GM20431 (cell line): ENCODE measurements at regions not wholly inside any gene's neighbourhood (a gene's known extent, or its start where the extent isn't known, plus 50 kb on each side); places are given as distances from the start of the nearest gene placed in this dataset.

Source experiments
- in situ Hi-C: fragments of 300-500 bp; cut with MseI, MboI; formaldehyde crosslinking; loops from one replicate; pipeline ENCODE4 v1.15.0; 2020; ENCODE audit warnings: low sequenced_read_pairs; ENCODE audit not compliant: unreplicated experiment

DNA sequence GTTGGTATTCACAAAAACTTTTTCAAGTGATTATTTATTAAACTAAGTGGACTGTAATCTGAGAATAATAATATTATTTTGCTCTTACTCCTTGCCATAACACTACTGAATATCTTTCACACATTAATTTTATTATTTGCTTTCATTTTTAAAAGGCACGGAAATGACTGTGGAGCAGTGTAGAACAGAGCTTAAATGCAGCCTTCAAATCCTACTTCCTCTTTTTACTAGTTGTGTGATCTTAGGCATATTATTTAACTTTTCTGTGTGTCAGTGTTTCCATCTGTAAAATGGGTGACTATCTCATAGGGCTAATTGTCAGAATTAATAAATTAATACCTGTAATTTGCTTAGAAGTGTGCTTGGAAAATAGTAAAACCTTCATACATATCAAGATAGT is 55.5 kb upstream of the SLC8A1 start:
- in situ Hi-C loops: no loop called here

DNA sequence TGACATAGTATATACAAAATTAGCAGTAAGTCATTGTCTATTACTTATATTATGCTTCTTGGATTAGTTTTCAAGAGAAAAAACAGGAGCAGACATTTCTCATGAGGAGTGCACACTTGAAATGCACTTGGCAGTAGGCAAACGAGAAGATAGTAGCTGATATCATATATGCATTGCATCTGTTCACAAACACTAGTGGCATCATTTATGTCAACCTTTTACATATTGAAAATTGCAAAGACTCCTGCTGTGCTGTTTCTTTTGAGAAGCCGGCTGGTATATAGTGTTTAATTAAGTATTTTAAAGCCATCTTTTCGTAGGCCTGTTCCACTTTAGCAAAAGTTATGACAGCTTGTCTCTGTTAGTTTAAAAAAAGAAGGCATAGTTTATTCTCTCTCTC is 58.4 kb upstream of the SLC8A1 start:
- in situ Hi-C loops: no loop called here

DNA sequence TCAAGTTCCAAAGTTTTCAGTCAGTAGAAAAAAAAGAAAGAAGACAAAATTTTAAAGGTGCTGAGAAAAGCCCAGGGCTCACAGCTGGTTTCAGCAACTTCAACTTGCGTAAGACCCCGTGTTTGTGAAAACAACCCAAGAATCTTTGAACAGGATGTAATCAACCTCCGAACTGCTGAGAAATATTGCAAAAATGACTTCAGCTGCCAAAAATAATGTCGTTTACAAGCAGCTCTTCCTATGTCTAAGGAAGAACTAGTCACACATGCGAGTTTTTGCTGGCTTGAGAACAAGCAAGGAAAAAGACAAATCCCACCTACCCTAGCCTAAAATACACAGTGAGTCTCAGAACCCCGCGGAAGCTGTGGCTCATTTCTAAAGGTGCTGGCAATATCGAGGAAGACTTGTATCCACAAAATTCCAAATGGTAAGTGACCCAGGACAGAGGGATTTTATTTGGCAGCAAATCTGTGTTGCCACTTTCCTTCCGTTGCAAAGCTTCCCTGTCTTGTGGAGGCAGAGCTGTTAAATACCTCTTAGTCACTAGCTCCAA is 59.8 kb upstream of the SLC8A1 start:
- in situ Hi-C loops: no loop called here

DNA sequence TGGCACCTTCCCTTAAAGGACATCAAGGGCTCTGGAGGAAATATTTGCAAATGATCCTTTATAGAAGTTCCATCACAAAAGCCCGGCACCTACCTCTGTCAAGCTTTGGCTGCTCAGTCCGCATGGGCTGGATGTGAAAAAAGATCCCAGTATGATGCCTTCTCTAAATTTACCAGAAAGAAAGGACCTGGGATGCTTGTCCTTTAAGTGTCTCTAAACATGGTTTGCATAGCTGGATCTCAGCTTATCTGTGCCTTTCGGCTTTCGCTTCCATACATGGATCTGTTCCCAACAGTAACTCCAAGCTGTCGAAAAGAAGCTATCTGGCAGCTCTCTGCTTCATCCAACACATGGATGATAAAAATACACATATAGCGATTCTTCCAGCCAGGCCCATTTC is 60.4 kb upstream of the SLC8A1 start:
- in situ Hi-C loops: no loop called here

DNA sequence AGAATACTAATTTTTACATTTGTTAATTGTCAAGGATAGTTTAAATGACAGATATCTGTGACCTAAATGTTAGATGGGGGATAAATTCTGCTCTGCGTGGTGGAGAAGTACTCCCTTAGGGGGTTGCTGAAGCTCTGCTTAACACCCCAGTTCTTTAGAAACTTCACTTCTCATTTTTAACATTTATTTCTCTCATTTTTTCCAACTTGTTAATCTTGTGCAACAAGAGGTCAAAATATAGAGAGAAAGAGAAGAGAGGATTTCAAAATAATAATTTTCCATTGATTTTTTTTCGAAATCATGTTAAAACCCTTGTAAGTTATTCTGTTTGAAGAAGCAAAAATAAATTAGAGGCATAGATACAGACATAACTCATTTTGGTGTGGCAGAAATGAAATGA is 61.3 kb upstream of the SLC8A1 start:
- in situ Hi-C loops: no loop called here

DNA sequence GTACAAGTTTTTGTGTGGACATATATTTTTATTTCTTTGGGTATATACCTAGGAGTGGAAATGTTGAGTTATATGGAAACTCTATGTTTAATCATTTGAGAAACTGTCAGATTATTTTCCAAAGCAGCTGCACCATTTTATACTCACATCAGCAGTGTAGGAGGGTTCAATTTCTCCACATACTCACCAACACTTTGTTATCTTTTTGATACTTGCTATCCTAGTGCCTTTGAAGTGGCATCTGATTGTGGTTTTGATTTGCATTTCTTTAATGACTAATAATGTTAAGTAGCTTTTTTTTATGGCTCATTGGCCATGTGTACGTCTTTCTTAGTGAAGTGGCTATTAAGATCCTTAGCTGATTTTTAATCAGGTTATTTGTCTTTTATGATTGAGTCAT is 64.7 kb upstream of the SLC8A1 start:
- in situ Hi-C loops: no loop called here

DNA sequence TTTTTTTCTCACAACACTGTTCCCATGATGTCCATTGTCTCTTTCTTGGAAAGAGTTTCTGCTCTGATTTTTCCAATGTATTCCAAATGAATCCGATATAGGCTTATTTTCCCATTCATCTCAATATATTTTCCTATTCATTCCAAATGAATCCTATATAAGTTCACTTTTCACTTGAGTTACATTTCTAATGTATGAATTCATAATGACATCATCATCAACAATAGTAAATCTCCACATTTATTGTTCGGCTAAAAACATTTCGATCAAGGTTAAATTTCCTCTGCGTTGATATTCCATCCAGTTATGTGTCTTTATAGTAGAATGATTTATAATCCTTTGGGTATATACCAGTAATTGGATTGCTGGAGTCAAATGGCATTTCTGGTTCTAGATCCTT is 76.7 kb upstream of the SLC8A1 start:
- in situ Hi-C loops: no loop called here

DNA sequence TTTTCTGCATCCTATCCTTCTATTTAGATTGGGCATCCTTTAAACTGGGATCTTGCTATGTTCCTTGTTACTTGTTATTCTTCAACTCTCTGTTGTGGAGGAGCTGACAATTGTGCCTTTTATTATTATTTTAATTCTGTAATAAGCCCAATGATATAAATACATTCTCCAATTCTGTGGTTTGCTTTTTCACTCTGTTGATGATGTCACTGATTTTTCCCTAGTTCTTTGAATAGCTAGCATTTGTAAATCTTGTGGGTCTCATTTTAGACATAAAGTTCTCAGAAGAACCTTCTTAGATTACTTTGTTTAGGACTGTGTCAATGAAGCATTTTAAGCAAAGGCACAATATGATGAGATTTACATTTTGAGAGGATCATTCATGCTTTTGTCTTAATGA is 79.5 kb upstream of the SLC8A1 start:
- in situ Hi-C loops: no loop called here

DNA sequence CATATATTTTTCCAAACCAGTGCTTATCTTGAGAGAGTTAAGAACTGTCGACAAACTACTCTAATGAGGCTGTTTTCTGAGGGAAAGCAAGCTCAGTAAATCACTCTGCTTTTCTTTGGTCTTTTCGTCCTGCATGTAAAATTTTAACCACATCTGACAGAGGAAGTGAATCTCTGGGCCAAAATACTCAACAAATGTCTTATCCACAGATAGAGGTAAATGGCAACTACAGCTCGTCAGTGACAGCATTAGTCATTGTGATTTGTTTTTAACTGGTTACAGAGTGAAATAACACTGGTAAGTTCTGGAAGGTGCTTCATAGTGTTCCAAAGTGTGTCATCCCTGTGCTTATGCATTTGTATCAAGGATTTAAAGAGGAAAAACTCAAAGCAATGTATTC is 82.6 kb upstream of the SLC8A1 start:
- in situ Hi-C loops: no loop called here

DNA sequence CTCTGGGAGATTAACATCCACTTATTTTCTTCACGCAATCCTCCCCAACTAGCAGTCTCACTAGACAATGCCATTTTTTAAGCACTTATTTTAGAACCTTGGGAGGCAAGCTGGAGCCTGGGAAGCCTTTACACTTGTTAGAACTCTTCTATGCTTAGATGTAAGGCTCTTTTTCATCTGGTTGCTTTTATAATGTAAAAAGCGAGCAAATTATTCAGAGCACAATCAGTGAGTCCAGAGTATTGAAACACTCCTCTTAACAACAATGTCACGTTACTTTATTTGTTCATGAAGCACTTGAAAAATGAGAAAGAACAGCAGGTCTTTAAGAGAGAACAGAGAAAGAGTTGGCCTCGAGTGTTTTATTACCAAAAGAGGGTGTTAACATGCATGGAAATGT is 84.1 kb upstream of the SLC8A1 start:
- in situ Hi-C loops: no loop called here

DNA sequence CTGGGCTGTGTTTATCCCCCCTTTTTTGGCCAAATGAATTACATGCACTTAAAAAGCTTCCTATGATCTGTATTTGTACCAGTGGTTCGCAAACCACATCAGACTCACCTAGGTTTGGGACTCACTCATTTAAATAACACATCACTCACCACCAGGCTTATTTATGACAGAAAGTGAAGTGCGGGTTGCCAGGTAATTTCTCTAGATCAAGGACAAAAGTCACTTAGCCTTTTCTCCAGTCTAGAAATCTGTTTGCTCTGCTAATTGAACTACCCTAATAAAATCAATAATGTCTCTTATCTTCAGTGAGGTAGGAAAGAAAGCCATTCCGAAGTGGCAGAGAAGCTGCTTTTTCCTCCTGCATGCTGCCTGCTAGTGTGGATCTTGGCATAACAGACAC is 88.1 kb upstream of the SLC8A1 start:
- in situ Hi-C loops: no loop called here

DNA sequence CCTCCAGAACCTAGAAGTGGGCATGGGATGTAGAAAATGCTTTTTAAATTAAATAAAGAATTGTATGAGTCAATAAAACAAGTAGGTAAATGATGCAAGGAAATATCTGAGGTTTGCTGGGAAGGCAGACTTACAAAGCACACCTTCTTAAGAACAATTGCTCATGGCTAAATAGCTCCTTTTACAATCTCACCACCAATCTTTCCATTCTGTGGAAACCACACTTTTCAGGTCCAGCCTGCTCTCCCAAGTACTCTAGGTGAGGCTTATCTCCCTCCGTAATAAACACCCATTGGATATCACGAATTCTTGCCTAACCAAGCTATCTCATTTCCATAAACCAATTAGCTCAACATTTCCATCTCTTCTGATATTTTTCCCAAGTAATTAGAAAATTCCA is 91.5 kb upstream of the SLC8A1 start:
- in situ Hi-C loops: no loop called here

DNA sequence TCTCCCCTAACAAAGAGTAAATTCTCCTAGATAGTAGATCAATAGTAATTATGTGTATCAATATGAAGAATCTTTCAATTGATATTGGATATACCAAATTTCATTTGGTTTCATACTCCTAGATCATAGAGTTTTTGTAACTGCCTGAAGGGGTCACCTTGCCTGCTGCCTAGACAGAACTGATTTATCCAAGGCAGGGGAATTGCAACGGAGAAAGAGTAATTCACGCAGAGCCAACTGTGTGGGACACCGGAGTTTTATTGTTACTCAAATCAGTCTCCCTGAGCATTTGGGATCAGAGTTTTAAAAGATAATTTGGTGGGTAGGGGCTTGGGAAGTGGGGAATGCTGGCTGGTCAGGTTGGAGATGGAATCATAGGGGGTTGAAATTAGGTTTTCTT is 92.2 kb upstream of the SLC8A1 start:
- in situ Hi-C loops: no loop called here

DNA sequence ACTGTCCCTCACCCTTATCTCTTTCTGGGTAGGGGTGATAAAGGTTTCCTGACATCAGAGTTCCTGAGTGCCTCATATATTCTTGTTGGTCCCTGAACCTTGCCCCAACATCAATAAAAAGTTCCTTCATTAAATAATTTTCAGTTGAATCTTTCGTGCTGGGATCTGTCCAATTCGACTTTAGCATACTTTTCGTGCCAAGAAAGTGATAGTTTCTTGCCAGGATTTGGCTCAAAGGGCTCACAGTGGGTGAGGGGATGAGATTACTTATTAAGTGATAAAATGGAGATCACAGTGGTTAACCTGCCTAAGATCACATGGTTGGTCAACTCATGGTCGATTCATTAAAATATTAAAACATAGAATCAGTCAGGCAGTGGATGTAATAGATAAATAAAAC is 93.8 kb upstream of the SLC8A1 start:
- in situ Hi-C loops: no loop called here

DNA sequence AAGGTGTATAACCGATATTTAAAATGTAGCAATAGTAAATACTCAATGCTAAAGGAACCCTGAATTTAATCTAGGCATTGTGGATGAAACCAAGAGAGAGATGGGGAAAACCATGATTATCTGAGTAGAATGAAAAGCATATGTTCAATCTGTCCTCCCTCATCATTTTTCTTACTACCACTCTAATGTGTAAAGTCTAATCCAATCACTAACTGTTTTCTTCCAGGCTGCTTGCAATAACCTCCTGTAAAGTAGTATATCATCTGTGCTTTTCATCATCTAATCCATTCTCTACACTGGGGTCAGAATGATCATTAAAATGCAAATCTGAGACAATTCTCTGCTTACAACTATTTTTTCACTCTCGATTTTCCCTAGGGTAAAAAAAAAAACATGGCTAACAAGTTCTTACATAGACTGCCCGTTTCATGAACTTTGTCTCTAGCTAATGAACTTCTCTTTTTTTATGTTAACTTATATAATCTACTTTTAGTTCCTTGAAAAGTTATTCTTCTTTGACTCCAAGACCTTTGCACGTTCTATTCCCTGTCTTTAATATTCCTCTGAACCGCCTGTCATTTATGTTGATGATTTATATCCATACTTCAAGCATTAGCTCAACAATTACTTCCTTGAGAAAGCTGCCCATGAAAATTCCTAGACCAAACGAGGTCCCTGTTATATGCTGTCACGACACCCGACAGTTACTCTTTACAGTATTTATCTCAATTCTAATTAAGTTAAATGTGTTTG is 94.7 kb upstream of the SLC8A1 start:
- in situ Hi-C loops: no loop called here

DNA sequence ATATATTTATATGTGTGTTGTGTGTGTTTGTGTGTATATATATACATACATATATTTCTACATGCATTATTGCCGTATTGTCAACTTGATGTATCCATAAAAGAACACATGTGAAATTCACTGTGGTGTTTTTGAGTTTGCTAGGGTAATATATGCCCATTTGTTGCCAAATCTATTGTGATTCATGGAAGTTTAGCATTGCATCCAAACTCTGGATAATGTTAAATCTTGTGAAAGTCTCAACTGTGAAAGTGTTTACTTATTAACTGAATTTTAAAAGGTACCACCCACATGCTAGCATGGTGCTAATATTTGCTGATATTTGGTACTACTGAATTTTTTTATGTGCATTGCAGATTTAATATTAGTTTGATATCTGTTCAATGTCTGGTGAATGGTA is 96.6 kb upstream of the SLC8A1 start:
- in situ Hi-C loops: no loop called here

DNA sequence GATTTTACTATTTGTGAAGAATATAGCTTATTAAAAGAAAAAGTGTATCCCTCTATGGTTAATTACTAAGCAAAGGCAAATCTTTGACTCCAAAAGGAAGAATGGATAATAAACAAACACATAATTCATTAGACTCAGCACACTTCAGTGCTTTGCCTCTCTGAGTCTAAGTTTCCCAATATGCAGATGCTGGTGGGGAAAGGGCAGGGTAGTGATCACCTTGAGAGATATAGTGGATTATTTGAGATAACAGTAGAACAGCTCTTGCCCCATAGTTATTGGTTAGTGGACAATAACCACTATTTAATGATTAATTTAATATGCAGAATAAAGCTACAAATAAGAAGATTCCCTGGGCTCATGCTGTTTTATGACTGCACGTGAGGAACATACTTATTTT is 98.2 kb upstream of the SLC8A1 start:
- in situ Hi-C loops: loop anchor here (25.0 kb wide), 1 partner anchor 638 kb away; no protein-coding TSS in a partner anchor

DNA sequence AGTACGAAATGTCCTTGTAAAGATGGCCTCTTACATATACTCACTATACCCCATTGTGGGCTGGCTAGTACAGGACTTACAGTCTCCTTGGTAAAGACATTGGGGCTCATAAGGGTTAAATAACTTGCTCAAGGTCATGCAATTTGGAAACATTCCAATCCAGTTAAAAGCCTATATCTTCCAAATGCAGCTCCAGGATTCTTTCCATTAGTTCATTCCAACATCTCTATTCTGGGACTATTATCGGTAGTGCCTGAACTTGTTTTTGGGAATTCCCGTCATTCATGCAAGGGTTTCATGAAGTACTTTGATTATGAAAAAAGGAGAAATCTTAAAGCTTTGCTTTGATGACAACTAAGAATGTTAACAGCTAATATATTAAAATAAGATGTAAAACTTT is 99.2 kb upstream of the SLC8A1 start:
- in situ Hi-C loops: loop anchor here (25.0 kb wide), 1 partner anchor 639 kb away; no protein-coding TSS in a partner anchor

DNA sequence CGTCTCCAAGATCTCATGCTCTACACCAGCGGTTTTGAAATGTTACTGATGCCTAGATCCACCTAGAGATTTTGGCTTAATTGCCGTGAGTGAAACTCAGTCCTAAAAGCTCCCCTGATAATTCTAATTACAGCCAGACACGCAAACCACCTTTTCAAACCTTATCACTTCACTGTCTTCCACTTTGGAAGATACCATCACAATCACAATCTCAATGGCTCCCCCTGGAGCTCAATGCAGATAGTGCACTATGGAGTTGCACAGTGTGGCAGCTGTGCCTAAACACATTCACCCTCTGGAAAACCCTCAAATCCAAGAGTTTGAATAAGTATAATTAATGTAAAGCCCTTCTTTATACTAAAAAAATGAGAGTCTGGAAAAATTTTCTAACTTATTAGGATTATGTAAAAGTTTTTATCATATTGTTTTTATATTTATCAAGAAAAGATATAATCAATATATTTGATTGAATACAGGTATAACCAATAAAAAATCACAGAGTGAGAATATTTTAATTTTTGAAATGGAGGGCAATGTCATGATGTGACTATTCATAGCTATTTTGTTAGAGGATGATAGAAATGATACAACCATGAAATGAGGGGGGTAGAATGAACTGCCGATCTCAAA is 102.9 kb upstream of the SLC8A1 start:
- in situ Hi-C loops: loop anchor here (25.0 kb wide), 1 partner anchor 642 kb away; no protein-coding TSS in a partner anchor

DNA sequence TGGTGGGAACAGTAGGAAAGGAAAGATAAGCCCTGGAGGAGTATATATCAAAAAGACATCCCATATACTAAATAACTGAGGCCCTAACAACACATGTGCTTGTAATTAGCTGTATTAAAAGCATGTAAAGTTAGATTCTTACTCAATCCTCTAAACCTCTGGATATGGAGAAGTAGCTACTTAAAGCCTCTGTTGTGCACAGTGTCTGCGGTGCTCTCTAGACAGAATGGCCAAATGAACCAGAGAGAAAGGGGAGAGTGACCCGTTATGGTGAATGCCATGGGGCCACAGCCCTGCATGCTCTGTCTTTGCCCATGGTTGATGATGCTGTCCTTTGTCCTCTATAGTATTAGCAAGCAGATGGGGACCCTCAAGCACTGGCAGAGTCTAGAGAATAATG is 104.4 kb upstream of the SLC8A1 start:
- in situ Hi-C loops: loop anchor here (25.0 kb wide), 1 partner anchor 644 kb away; no protein-coding TSS in a partner anchor

DNA sequence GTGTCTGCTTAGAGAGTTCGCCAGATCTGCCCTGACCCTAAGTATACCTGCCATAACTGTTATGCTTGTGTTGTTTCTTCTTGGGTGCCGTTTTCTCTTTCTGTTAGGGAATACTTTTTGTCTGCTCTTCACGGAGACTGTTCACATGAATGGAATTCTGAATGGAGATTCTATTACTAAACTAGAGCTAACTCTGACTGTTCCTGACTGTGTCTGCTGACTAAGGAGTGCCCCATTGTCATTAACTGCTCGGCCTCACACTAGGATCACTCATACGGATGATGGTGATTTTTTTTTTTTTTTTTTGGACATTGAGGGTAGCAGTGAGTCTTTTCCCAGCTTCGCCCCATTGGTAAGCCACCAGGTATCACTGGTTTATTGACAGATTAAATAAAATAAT is 104.8 kb upstream of the SLC8A1 start:
- in situ Hi-C loops: loop anchor here (25.0 kb wide), 1 partner anchor 644 kb away; no protein-coding TSS in a partner anchor
